Ishikawa (cell line): ENCODE measurements at regions not wholly inside any gene's neighbourhood (a gene's known extent, or its start where the extent isn't known, plus 50 kb on each side); places are given as distances from the start of the nearest gene placed in this dataset.

Experiments
- CEBPB ChIP-seq: IDR thresholded peaks from 2 replicates; pipeline ENCODE4 v1.6.1; 2012
- CREB1 ChIP-seq: IDR thresholded peaks from 2 replicates; pipeline ENCODE4 v1.6.1; 2012; ENCODE audit warnings: low read depth
- EGR1 ChIP-seq: IDR thresholded peaks from 2 replicates; pipeline ENCODE4 v1.6.1; 2012
- EP300 ChIP-seq: IDR thresholded peaks from 2 replicates; pipeline ENCODE4 v1.6.1; 2012; ENCODE audit warnings: borderline replicate concordance
- FOXM1 ChIP-seq: IDR thresholded peaks from 2 replicates; pipeline ENCODE4 v1.6.1; 2012; ENCODE audit warnings: low read depth, borderline replicate concordance
- MAX ChIP-seq: IDR thresholded peaks from 2 replicates; pipeline ENCODE4 v1.6.1; 2012
- NFIC ChIP-seq: IDR thresholded peaks from 2 replicates; pipeline ENCODE4 v1.6.1; 2012
- RAD21 ChIP-seq: IDR thresholded peaks from 2 replicates; pipeline ENCODE4 v1.6.1; 2012; ENCODE audit warnings: low read depth
- REST ChIP-seq: IDR thresholded peaks from 2 replicates; pipeline ENCODE4 v1.6.1; 2012; ENCODE audit warnings: low read depth, mild to moderate bottlenecking
- TAF1 ChIP-seq: IDR thresholded peaks from 2 replicates; pipeline ENCODE4 v1.6.1; 2012; ENCODE audit warnings: low read depth, mild to moderate bottlenecking
- TCF12 ChIP-seq: IDR thresholded peaks from 2 replicates; pipeline ENCODE4 v1.6.1; 2012; ENCODE audit warnings: low read depth
- TEAD4 ChIP-seq: IDR thresholded peaks from 2 replicates; pipeline ENCODE4 v1.6.1; 2012
- USF1 ChIP-seq: IDR thresholded peaks from 2 replicates; pipeline ENCODE4 v1.6.1; 2012
- YY1 ChIP-seq: IDR thresholded peaks from 2 replicates; pipeline ENCODE4 v1.6.1; 2012; ENCODE audit warnings: low read depth
- ZBTB7A ChIP-seq: IDR thresholded peaks from 2 replicates; pipeline ENCODE4 v1.6.1; 2012; ENCODE audit warnings: low read depth

GRCh38 chr2:16747689-16748088 is 82.1 kb upstream of the CYRIA start:
- TF ChIP-seq TCF12 (no peak), NFIC (no peak), TAF1 (no peak), CREB1 (no peak), RAD21 (no peak), ZBTB7A (no peak), EGR1 (no peak), REST (no peak), MAX (no peak), YY1 (no peak), TEAD4 (no peak), CEBPB (no peak), USF1 (no peak), EP300 (no peak), FOXM1 (no peak)

- TF ChIP-seq USF1 (no peak), TAF1 (no peak), REST (no peak), EP300 (no peak), ZBTB7A (no peak), NFIC (no peak), YY1 (no peak), RAD21 (no peak), MAX (no peak), CEBPB (no peak), TEAD4 (no peak)
These were observed 81.6 kb upstream of the CYRIA start for GRCh38 chr2:16747257-16747656.

- TF ChIP-seq TCF12 = no peak
- no peak for TF ChIP-seq REST
- TF ChIP-seq ZBTB7A = no peak
- TF ChIP-seq RAD21 = no peak
- TF ChIP-seq TAF1 = no peak
- TF ChIP-seq EP300 = no peak
- TF ChIP-seq CEBPB = no peak
- no peak for TF ChIP-seq FOXM1
- TF ChIP-seq NFIC = no peak
- no peak for TF ChIP-seq CREB1
- no peak for TF ChIP-seq YY1
These were observed 81.2 kb upstream of the CYRIA start for GRCh38 chr2:16746833-16747232.

GRCh38 chr2:16746329-16746728 is 80.7 kb upstream of the CYRIA start:
- TF ChIP-seq EGR1 (no peak), CEBPB (no peak), TAF1 (no peak), TCF12 (no peak), CREB1 (no peak), ZBTB7A (no peak), RAD21 (no peak), MAX (no peak), FOXM1 (no peak), YY1 (no peak), NFIC (no peak), REST (no peak), USF1 (no peak), EP300 (no peak), TEAD4 (no peak)
